ENCODE measurements at regions not wholly inside any gene's neighbourhood (a gene's known extent, or its start where the extent isn't known, plus 50 kb on each side); places are given as distances from the start of the nearest gene placed in this dataset.
A peak's percentile ranks its signal among the peaks of the same experiment; 100 is the strongest.

GRCh38 chr2:51633073-51633472, 601.1 kb upstream of the NRXN1 start:
- H3K27ac ChIP-seq, result no peak overlapping the region
- DNase-seq (ENCODE audit: low spot score), result no peak
- no peak for TF ChIP-seq CTCF (conservative IDR thresholded peaks at IDR 0.05; ENCODE audit: low read depth)
- CTCF ChIA-PET, result no interaction called here
- POLR2A ChIA-PET (ENCODE audit: low non-redundant PET), result no interaction called here

GRCh38 chr2:51629406-51629805, 597.5 kb upstream of the NRXN1 start:
- DNase-seq (ENCODE audit: low spot score), result no peak
- ChIA-PET CTCF (no interaction called here), POLR2A (ENCODE audit: low non-redundant PET) (no interaction called here)
- no peak for TF ChIP-seq CTCF (conservative IDR thresholded peaks at IDR 0.05; ENCODE audit: low read depth)
- H3K27ac ChIP-seq, result no peak overlapping the region

GRCh38 chr2:51628917-51629316, 597.0 kb upstream of the NRXN1 start:
- no peak for DNase-seq (ENCODE audit: low spot score)
- ChIA-PET POLR2A (ENCODE audit: low non-redundant PET) (no interaction called here), CTCF (no interaction called here)
- TF ChIP-seq CTCF (conservative IDR thresholded peaks at IDR 0.05; ENCODE audit: low read depth), result no peak
- no peak overlapping the region for H3K27ac ChIP-seq

GRCh38 chr2:51624995-51625394, 593.1 kb upstream of the NRXN1 start:
- TF ChIP-seq CTCF (conservative IDR thresholded peaks at IDR 0.05; ENCODE audit: low read depth), result no peak
- peak; percentile 14 for DNase-seq (ENCODE audit: low spot score)
- CTCF ChIA-PET, result no interaction called here
- POLR2A ChIA-PET (ENCODE audit: low non-redundant PET), result no interaction called here
- H3K27ac ChIP-seq, result no peak overlapping the region

- ChIA-PET POLR2A (ENCODE audit: low non-redundant PET) (no interaction called here), CTCF (no interaction called here)
- H3K27ac ChIP-seq, result no peak overlapping the region
- no peak for TF ChIP-seq CTCF (conservative IDR thresholded peaks at IDR 0.05; ENCODE audit: low read depth)
- DNase-seq (ENCODE audit: low spot score), result peak; percentile 12
Observed at GRCh38 chr2:51620796-51621195, 588.9 kb upstream of the NRXN1 start.

GRCh38 chr2:51619961-51620360, 588.0 kb upstream of the NRXN1 start:
- H3K27ac ChIP-seq, result no peak overlapping the region
- no peak for TF ChIP-seq CTCF (conservative IDR thresholded peaks at IDR 0.05; ENCODE audit: low read depth)
- ChIA-PET CTCF (no interaction called here), POLR2A (ENCODE audit: low non-redundant PET) (no interaction called here)
- no peak for DNase-seq (ENCODE audit: low spot score)

GRCh38 chr2:51612387-51612786, 580.5 kb upstream of the NRXN1 start:
- no peak for TF ChIP-seq CTCF (conservative IDR thresholded peaks at IDR 0.05; ENCODE audit: low read depth)
- ChIA-PET POLR2A (ENCODE audit: low non-redundant PET) (no interaction called here), CTCF (no interaction called here)
- H3K27ac ChIP-seq, result no peak overlapping the region
- no peak for DNase-seq (ENCODE audit: low spot score)
